Kasumi-1 (cell line): ENCODE measurements at regions not wholly inside any gene's neighbourhood (a gene's known extent, or its start where the extent isn't known, plus 50 kb on each side); places are given as distances from the start of the nearest gene placed in this dataset.
"Not testable (repeated sequence)": the region's sequence is repeated elsewhere in the genome, so short reads cannot be mapped to it uniquely, and the experiment has no call there.

Experiments
- DNase-seq, 2 experiments: peaks; one replicate each; lab custom pipeline; 2025; lab: John Stamatoyannopoulos, UW

GRCh38 chr11:29163231-29163630 lies 853.6 kb downstream of the KCNA4 start:
- DNase-seq = no peak

DNA sequence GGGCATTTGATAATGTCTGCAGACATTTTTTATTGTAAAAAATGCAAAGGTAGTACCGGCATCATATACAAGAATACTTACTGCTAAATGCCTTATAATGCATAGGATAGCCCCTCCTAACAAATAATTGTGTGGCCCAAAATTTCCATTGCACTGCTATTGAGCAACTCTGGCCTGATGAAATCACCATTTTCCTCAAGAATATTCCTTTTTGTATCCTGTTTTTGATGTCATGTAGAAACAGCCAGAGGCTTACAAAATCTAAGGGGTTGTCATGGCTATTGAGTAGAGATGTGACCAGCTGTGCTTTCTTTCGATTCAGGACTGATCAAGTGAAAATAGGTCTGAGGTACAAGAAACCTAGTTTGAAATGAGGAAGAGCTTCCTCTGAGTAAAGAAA lies 854.3 kb downstream of the KCNA4 start:
- no peak for DNase-seq

- DNase-seq = no peak
Observed at GRCh38 chr11:29161191-29161590, 855.6 kb downstream of the KCNA4 start.

GRCh38 chr11:29159552-29160465 lies 857.0 kb downstream of the KCNA4 start:
- DNase-seq = peak; percentile 65 to 86

DNA sequence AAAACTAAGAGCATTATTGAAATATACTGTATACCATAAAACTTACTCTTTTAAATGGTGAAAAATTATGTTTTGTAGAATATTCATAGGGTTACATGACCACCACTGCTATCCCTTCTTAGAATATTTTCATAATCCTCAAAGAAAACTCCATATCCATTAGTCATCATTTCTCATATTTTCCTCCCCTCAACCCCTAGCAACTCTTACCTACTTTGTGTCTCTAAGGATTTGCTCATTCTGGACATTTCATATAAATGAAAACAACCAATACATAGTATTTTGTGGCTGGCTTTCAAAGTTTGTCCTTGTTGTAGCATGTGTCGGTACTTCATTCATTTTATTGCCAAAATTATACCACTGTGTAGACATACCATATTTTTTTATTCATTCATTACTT lies 863.8 kb downstream of the KCNA4 start:
- no peak for DNase-seq

- DNase-seq = not testable (repeated sequence)
Observed at GRCh38 chr11:29142573-29142972, 874.3 kb downstream of the KCNA4 start.

DNA sequence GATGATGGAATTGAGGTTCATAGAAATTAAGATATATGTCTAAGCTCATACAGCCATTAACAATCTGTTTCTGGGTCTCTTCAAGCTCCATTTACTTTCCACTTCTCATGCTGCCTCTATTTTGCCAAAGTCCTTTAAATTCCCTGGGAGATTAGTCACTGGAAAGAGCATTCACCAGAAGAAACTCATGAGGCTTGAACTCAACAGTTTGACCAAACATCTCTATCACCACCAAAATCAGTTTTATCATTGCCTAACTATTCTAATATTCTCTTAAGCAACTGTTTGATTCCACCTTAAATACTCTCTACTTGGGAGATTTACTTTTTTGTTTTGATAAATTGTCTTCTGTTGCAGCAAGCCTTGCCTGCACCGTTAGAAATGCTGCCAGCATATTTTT lies 881.3 kb downstream of the KCNA4 start:
- DNase-seq = no peak

- DNase-seq = peak in 1 of 2 experiments; percentile 1
Observed at GRCh38 chr11:29131055-29131454, 885.8 kb downstream of the KCNA4 start.

- DNase-seq = peak; percentile 44 to 63
Observed at GRCh38 chr11:29129844-29130243, 887.0 kb downstream of the KCNA4 start.

DNA sequence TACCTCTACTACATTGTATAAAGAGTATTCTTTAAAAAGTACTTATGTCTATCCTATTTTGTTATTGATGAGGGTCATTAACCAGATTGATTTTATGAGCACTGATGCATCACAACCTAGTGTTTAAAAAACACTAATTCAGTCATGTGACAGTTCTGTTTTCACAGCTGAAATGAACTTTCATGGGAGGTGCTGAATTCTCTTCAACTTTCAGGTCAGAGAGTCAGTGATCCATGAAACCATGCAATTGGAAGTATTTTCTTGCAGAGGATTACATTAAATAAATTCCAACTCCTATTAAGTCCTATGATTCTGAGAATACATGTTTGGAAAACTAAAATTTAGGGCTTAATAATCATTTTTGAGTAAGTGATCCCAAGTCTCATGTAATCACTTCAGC lies 889.4 kb downstream of the KCNA4 start:
- no peak for DNase-seq

DNA sequence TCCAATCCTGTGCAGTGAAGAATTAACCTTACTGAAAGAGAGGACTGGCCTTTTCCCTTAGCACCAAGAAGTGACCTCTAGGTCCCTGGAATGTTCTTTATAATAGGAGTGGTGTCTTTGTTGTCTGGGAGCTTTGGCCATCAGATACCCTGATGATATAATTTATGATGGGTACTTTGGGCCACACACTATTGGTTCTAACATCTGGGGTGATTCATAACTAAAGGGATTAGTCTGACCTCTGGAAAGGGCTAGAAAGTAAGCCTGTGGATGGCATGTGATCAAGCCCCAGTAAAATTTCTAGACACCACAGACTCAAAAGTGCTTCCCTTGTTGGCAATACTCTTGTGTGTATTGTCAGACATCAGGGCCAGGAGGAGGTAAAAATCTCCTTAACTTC lies 891.2 kb downstream of the KCNA4 start:
- DNase-seq = no peak

GRCh38 chr11:29124470-29124869 lies 892.4 kb downstream of the KCNA4 start:
- no peak for DNase-seq

DNA sequence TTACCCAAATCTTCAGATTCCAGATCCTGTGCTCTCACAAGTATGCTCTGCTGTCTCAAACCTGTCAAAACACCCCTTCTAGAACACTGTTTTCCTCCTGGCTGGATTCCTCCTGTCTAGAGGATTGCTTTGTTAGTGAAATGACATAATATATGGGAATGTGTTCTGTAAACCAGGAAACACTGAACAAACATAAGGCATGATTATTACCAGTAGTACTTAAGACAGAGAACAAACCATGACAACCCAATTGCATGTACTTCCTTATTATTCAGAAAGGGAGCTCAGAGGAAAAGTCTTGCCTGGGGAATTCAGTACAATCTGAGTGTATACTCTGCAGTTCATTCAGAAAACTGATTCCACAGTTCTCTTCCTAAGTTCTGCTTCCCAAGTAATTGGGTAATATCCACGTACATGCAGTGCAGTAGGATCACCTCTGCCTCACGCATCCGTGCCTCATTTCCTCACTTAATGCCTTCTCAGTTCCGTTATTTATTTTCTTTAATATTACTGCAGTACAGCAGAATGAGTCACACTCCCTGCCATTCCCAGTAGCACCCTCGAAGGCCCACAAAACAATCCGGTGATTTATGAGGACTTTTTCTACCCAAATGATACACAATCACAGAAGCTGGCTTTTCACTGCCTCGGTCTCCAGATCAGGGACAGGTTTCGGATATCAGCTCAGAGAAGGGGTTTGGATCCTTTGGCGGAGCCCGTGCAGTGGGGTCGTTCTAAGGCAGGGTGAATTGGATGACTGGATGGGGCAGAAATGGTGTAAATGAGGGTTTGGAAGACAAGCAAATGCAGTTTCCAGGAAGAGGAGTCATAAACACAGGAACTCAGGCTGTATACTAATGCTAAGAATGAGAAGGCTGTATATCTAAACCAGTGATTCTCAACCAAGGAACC lies 896.9 kb downstream of the KCNA4 start:
- DNase-seq = peak in 1 of 2 experiments; percentile 2

- no peak for DNase-seq
Observed at GRCh38 chr11:29119116-29119515, 897.7 kb downstream of the KCNA4 start.

- no peak for DNase-seq
Observed at GRCh38 chr11:29100967-29101366, 915.9 kb downstream of the KCNA4 start.

DNA sequence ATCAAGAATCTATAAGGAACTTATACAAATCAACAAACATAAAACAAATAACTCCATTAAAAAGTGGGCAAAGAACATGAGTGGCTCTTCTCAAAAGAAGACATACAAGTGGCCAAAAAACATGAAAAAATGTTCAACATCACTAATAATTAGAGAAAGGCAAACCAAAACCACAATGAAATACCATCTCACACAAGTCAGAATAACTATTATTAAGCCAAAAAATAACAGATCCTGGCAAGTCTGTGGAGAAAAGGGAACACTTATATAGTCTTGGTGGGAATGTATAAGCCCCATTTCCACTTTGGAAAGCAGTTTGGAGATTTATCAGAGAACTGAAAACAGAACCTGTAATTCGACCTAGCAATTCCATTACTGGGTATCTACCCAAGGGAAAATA lies 921.0 kb downstream of the KCNA4 start:
- no peak for DNase-seq

DNA sequence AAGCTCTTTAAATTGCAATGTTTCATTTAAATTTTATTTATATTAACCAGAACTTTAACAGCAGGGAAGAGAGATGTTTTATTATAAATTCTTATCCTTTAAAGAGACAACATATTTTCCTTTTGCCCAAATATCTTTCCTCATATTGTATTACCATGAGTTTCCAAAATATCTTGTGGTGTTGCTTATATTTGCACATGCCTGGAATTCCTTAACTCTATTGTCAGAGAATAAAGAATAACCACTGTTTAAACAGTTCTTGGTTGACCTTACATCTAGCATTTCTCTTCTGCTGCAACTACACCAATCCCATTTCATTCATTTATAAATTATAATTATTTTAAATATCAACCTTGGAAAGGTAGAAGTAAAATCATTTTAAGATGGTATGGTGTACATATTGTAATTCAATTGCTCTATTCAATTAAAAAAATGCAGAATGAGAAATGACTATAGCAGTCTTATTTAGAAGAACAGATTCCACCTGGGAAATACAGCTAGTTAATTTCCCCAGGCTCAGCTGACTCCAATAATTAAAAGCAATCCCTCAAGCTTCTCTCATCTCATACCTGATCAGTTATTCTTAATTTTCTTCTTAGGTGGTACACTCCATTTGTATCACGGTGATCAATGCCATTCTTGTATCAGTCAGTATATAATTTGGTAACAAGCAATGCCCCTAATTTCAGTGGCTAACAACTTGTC lies 923.3 kb downstream of the KCNA4 start:
- no peak for DNase-seq

GRCh38 chr11:29087200-29087812 lies 929.5 kb downstream of the KCNA4 start:
- DNase-seq = no peak

DNA sequence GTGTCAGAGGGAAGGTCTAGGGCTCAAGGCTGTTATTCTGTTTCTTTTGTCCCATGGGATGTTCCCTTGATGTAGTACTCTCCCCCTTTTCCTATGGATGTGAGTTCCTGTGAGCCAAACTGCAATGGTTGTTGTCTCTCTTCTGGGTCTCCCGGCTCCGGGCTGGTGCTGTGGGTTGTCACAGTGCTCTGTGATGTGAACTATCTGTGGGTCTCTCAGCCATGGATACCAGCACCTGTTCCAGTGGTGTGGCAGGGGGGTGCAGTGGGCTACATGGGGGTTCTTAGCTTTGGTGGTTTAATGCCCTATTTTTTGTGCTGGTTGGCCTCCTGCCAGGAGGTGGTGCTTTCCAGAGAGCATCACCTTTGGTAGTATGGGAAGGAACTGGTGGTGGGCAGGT lies 941.1 kb downstream of the KCNA4 start:
- DNase-seq = no peak

DNA sequence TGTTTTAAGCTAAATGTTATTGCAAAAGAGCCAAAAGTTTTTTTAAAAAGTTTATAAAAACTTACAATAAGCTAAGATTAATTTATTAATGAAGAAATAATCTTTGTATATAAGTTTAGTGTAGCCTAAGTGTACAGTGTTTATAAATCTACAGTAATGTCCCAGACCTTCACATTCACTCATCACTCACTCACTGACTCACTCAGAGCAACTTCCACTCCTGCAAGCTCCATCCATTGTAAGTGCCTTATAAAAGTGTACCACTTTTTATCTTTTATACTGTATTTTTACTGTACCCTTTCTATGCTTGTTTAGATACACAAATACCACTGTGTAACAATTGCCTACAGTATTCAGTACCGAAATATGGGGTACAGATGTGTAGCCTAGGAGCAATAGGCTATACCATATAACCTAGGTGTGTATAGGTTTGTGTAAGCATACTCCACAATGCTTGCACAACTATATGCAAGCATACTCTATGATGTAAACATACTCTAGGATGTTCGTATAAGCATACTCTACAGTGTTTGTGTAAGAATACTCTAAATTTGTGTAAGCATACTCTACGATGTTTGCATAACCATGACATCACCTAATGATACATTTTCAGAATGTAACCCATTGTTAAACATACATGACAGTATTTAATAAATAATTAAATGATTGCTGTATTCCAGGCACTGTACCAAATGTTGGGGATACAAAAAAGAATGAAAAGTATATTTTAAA lies 953.0 kb downstream of the KCNA4 start:
- DNase-seq = no peak

DNA sequence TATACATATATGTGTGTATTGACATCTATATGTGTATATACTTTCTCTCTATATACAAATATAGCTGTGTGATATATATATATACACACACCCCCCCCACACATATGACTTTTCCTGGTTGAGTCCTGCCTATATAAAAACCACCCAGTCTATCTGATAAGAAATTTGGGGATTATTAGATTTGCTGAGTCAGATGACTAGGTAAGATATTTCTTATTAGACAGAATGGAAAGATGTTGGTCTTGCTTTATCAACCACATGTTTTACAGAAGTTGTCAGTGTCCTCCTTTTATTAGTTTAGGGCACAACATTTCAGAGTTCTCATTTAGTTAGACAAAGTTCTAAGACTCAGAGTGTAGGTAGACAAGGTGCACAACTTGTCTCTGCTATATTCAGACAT lies 953.3 kb downstream of the METTL15 start:
- DNase-seq = no peak
